Vagina (tissue), 2 donors: ENCODE measurements at regions not wholly inside any gene's neighbourhood (a gene's known extent, or its start where the extent isn't known, plus 50 kb on each side); places are given as distances from the start of the nearest gene placed in this dataset.

Experiments
- CTCF ChIP-seq, 3 experiments: fragments of 450-650 bp in 2 of 3; fragments of 200-600 bp in 1 of 3; sonication (generic) in 1 of 3; IDR thresholded peaks; one replicate each; pipeline ENCODE4 v1.5.1; 2017 to 2019; ENCODE audit warnings: antibody characterized with exemption in 3 of 3, mild to moderate bottlenecking in 2 of 3, moderate library complexity in 2 of 3
- POLR2A ChIP-seq, 2 donors: fragments of 450-650 bp; IDR thresholded peaks; one replicate each; pipeline ENCODE4 v1.6.1; 2017; ENCODE audit warnings: antibody characterized with exemption in 2 of 2, mild to moderate bottlenecking in 2 of 2, moderate library complexity in 2 of 2
- POLR2AphosphoS5 ChIP-seq, 2 donors: sonication (generic); formaldehyde crosslinking; IDR thresholded peaks; one replicate each; pipeline ENCODE4 v1.9.0; 2017; ENCODE audit warnings: antibody characterized with exemption in 2 of 2, mild to moderate bottlenecking in 2 of 2, low read depth in 1 of 2; ENCODE audit not compliant: insufficient read depth in 1 of 2

DNA sequence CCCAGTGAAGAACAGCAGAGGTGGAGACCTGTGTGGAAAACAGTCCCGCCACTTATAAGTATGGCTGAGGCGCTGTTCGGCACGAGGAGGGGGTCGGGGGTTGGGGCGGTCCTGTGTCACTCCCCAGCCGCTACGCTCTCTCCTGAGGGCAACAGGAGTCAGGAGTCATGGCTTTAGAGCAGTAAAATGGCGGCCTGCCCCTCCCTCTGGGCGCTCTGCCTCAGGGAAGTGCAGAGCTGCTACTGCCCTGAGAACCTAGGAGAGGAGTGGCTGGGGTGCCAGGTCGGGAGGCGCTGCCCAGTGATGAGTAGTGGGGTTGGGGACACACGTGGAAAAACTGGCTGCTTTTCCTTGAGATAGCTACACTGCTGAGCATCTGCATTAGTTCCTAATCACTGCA is 551.2 kb upstream of the AMOT start:
- TF ChIP-seq POLR2AphosphoS5 (IDR thresholded peaks at IDR 0.05; ENCODE audit: insufficient read depth in 1 of 2, low read depth in 1 of 2) (no peak), CTCF (IDR thresholded peaks at IDR 0.05) (no peak), POLR2A (IDR thresholded peaks at IDR 0.05) (no peak)
